NOMO-1 treated with DMSO at 0.1 percent for 48 hours (cell line): ENCODE measurements at regions not wholly inside any gene's neighbourhood (a gene's known extent, or its start where the extent isn't known, plus 50 kb on each side); places are given as distances from the start of the nearest gene placed in this dataset.

Source experiments
- DNase-seq: peaks from one replicate; lab custom pipeline; 2025; ENCODE audit not compliant: unreplicated experiment; lab: John Stamatoyannopoulos, UW

DNA sequence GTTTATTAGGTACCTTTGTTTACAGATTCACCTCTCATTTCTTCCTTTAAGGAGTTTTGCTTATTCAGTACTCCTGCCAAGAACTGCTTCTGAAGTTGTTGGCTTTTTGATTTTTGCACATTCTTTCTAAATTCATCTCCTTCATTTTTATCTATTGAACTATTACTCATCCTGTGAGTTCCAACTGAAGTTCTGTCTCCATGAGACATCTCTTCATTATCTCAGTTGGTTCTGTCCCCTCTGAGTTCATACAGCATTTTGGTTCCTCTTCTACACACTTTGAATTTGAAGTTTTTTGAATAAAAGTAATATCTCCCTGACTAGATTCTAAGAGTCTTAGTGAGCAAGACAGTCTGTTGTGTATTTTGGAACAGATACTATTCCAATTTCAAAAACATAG lies 299.7 kb downstream of the OTOL1 start:
- no peak for DNase-seq

DNA sequence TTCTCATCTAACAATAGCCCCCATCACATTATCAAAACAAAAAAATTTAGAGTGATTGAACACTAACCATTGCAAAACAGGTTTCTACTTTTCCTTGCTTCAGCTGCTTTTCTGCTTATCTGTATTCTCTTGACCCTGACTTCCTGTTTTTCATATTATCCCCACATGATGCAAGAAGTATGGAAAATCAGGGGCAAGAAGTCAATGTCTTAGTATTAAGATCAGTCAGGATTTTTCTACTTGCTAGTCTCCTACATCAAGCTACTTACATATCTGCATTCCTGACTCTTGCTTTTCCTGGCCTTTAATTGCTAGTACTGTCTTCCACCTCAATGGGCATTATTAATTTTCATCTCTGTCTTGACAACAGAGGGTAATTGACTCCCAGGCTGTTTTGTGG lies 300.2 kb downstream of the OTOL1 start:
- no peak for DNase-seq

DNA sequence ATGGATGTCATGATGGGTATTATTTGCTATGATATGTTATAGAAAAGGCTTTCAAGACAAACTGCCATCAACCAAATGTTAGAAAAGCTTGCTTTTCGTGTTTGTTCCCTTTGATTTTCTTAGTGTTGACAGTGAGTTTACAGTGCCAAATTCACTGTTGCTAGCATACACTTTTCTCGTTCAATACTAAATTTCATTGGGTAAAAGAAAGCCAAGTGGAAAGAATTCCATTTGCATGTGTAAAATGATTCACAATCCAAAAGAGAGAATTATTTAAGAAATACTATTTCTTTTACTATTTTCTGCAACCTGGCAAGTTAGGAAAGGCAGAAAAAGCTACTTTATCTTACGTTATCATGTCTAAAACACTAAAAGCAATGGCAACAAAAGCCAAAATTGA lies 301.4 kb downstream of the OTOL1 start:
- no peak for DNase-seq

DNA sequence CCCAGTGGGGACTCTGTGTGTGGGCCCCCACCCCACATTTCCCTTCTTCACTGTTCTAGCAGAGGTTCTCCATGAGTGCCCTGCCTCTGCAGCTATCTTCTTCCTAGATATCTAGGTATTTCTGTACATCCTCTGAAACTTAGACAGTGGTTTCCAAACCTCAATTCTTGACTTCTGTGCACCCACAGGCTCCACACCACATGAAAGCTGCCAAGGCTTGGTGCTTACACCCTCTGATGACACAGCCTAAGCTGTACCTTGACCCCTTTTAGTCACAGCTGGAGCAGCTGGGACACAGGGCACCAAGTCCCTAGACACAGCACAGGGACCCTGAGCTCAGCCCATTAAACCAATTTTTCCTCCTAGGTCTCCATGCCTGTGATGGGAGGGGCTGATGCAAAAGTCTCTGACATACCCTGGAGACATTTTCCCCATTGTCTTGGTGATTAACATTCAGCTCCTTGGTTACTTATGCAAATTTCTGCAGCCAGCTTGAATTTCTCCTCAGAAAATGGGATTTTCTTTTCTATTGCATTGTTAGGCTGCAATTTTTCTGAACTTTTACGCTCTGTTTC lies 304.5 kb downstream of the OTOL1 start:
- DNase-seq = no peak

DNA sequence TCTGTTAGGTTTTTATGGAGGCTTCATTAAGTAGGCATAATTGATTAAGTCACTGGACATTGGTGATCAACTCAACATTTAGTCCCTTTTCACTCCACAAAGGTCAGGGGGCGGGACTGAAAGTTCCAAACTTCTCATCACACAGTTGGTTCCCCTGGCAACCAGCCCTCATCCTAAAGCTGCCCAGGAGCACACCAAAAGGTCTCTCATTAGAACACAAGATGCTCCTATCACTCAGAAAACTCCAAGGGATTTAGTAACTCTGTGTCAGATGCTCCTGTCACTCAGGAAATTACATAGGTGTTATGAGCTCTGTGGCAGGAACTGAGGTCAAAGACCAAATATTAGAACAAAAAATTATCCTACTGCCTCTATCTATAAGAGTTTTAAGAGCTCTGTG lies 321.5 kb downstream of the OTOL1 start:
- no peak for DNase-seq

DNA sequence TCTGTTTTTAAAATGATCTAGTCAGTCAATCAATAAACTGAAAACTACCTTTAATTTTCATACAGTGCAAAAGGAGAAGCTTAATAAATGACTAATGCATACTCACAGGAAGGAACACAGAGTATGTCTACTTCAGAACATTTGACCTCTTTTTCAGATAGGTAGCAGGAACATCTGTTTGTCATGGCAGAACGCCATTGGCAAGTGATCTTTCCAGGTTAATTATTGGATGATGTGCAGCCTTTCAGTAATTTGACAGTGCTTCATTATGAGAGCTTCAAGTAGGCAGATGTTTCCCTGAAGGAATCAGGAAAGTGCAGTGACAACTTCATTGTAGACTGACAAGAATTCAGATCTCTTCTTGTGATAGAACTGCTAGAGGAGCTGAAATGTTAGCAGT lies 325.0 kb downstream of the OTOL1 start:
- no peak for DNase-seq

DNA sequence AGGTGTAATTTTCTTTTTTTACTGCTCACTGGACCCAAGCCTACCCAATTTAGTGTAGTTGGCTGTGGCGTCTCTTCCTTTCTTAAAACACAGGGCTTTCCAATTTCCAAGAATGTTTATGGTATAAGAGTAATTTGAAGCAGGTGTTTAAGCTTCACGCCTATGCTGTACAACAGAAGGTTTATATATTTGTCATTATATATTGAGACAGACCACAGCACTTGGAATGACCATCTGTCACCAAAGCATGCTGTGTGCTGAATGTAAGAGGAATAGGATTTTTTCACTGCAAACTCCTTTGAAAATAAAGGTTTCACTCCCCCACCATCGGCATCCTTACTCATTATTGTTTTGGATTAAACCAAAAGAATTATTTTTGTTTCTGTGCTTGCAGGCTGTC lies 325.7 kb downstream of the OTOL1 start:
- DNase-seq = no peak

DNA sequence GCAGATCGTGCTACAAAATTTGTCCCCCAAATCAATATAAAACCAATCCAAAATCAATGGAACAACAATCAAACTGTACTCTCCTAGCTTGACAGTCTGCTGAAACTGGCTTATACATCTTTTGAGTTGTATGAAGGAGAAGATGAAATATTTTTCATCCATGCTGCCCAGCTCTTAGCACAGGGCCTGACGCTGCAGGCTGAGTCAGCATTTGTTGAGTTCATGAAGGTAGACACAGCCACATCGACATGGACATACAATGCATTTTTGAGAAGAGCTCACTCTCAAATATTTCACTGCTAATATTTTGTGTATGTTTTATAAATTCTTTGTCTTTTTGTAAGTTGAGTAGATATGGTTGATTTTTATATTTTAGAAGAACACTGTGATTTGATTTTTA lies 327.3 kb downstream of the OTOL1 start:
- DNase-seq = no peak

DNA sequence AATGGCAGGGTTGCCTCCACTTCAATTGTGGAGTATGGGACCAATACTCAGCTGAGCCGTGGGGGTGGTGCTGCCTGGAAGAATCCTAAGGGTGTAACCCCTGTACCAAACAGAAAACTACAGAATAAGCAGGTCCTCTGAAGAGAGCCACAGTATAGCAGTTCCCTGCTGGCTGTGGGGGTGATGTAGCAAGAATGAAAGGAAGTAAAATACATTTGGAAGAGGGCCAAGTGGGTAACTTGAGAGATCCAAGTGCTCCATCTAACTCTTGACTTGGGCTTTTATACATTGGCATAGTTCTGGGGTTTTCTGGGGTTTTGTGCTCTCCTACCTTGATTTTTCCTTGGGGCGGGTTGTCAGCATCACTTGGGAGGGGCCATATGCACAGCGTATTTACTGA lies 341.4 kb downstream of the OTOL1 start:
- DNase-seq = no peak

DNA sequence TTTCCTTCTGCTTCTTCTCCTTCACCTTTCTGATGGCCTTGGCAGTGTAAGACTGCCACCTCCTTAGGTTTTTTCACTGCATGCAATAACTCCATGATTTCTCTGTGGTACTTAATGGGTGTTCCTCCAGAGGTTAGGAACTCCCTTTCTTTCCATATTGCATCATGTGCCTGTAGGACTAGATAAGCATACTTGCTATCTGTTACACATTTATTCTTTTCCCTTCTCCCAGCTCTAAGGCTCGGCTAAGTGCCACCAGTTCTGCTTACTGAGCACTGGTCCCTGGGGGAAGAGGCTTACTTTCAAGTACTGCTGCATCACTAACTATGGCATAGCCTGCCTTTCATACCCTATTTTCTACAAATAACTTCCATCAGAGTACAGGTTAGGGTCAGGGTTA lies 351.8 kb downstream of the OTOL1 start:
- DNase-seq = no peak

DNA sequence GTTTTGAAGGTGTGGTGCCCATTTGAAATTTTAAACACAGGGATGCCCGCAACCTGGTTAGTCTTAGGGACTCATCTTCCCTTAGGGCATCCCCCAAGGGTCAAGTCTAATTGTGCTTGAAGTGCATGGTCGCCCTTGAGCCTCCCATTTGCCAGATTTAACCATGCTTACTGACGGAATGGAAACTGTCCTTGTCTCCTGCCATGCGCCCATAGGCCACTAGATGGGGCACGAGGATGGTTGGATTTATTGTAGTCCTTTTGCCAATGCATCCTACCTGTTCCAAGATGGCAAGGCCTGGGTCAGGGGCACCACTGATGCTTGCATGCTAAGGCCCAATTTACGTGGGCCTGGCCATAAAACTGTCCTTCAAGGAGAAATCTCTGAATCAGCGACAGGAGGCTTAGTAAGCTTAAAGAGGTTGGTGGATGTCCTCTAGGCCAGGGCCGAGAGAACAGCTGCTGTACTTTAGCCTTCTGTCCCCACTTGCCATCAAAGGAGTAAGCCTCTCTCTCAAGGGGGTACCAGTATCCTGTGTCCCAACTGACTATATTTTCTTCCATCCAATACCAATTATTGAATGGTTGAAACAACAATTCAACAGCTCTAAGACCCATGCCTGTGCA lies 355.4 kb downstream of the OTOL1 start:
- peak; percentile 17 for DNase-seq

DNA sequence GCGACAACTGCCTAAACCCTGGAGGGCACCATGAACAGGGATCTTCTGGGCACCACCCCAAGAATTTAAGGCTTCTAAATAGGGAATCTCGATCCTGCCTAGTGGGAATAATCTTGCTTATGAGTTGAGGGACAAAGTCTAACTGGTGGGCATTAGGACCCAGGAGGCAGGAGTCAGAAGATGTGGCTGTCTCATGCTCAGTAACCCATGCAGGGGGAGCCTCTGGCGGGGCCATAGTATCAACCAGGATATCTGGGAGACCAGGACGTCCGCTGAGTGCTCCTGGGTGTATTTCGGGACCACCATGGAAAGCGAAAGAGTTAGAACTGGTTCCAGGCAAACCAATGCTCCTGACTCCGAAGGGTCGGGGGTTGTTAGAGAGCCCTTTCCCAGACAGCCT lies 356.1 kb downstream of the OTOL1 start:
- DNase-seq = no peak

DNA sequence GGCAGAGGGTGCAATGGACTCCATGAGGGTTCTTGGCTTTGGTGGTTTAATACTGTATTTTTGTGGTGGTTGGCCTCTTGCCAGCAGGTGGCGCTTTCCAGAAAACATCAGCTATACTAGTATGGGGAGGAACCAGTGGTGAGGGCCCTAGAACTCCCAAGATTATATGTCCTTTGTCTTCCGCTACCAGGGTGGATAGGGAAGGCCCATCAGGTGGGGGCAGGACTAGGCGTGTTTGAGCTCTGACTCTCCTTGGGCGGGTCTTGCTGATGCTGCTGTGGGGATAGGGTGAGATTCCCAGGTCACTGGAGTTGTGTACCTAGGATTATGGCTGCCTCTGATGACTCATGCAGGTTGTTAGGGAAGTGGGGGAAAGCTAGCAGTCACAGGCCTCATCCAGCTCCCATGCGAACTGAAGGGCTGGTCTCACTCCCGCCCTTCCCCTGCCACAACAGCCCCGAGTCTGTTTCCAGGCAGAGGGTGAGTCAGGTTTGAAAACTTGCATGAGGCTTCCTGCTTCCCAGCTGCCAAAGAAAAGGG lies 357.7 kb downstream of the OTOL1 start:
- DNase-seq = peak; percentile 18

DNA sequence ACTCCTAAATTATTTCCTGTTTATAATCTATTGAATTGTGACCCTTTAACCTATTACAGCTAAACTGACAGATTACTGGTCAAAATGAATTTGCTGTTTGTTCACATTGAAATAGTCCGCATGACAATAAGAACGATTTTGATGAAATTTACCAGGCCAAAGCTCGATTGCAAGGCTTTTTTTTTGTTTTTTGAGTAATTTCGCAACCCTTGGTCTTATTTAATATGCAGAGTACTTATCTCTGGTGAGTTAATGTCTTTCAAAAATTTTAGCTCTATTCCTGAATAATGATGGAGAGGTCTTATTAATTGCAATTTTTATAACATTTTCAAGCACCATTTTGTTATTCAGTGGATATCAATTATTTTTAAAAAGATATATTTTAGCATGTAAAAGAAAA lies 362.4 kb downstream of the OTOL1 start:
- no peak for DNase-seq

DNA sequence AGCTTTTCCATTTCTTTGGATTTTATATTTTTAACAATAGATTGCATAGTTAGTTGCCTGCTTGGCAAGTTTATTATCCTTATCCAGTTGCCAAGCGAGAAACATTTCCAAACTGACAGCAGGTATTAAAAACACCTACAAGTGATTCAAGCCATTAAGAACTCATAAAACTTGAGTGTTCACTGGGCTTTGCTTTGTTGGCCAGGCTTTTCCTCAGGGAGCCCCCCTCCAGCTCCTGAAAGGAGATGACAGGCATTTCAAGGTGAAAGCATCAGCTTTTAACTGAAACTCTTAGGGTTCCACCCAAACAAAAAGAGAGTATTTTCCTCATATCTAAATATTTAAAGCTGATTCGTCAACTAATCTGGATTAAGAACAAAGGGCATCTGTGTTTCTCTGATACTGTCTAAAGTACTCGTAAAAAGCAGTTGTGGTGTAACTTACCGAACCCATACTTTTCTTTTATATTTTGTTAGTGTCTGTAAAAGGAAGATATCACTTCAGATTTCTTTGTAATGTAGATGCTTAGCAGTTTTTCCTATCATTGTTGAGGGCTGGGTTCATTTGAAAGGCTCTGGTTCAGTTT lies 363.4 kb downstream of the OTOL1 start:
- no peak for DNase-seq

DNA sequence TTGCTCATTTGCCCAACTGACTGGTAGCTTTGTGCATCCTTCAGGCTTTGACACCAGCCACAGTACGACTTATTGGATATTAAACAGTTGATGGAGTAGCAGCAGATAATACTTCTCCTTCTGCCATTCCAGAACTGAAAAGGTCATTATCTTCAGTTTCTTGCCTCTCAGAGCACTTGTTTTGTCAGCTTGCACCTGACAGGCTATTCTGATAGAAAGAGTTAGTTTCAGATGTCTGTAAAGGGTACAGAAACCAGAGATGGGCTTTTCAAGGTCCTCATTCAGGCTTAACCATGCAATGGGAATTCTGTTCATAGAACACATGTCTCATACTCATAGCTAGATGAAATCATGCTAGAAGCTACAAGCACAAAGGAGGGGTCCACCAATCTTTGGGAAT lies 367.2 kb downstream of the OTOL1 start:
- DNase-seq = no peak

DNA sequence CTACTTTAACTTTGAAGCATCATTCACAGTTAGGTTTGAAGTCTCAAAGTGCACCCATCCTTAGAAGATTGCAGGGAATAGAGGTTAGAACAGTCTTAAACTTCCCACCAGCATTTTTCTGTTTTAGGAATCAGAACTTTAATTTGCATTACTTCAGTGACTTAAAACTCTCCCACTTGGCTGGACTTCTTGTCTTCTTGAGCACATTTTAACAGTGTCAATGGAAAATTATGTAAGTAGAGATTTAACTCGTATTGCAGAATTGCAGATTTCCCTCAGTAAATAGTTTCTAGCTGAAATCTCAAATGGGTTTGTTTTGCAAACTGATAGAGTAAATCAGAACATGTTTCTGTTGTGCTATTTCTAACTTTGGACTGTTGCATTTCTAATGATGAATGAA lies 369.6 kb downstream of the OTOL1 start:
- DNase-seq = no peak

DNA sequence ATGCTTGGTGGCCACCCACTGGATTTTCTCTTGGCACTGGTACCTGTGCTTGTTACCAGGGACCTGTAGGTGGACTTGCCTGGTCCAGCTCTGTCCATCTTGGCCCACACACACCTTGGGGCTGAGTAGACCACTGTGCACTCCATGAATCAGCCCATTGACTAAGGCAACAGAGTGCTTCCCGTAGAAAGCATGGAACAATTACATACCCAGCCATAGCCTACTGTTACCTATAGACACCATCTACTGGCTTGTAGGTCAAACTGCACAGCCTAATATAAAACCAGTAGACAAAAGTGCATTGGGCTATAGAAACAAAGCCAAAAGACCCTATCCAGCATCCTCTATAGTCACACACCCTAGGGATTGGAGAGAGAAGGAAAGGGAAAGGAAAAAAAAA lies 378.9 kb downstream of the OTOL1 start:
- DNase-seq = no peak

DNA sequence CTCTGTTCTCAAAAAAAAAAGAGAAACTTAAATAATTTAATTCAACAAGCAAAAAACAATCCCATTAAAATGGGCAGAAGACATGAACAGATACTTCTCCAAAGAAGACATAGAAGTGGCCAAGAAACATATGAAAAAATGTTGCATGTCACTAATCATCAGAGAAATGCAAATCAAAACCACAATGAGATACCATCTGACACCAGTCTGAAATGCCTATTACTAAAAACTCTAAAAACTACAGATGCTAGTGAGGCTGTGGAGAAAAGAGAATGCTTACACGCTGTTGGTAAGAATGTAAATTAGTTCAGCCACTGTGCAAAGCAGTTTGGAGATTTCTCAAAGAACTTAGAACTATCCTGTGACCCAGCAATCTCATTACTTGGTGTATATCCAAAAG lies 382.9 kb downstream of the OTOL1 start:
- DNase-seq = no peak

DNA sequence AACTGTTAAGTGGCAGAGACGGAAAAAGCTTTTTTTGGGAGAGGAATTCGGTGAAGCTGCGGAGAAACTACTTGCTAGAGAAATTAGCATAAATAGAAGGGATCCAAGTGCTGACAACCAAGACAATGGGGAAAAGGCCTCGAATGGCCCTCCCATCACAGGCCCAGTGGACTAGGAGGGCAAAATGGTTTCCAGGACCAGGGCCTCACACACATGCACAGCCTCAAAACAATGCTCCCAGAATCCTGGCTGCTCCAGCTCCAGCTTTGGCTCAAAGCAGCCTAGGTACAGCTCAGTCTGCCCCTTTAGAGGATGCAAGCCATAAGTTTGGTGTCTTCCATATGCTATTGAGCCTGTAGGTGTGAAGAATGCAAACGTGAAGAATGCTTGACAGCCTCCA lies 388.2 kb downstream of the OTOL1 start:
- no peak for DNase-seq

DNA sequence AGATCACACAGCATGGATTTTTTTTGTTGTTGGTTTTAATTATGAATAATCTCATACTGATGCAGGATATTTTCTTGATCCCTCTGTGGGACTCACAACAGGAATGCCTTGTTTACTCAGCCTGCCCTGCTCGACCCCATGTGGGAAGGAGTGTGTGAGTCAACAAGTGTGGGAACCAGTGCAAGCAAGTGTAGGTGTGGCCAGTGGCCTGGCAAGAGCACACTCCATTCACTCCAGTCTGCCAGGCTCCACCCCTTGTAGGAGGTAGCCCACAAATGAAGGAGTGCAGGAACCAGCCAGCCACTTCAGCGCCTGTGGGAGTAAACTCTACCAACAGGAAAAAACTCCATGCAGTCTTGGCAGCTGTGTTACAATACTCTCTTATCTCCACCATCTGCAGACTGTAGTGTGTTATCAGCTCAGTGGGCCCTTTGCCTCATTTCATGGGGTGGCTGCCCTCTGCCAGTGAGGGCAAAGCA lies 393.6 kb downstream of the OTOL1 start:
- DNase-seq = no peak

DNA sequence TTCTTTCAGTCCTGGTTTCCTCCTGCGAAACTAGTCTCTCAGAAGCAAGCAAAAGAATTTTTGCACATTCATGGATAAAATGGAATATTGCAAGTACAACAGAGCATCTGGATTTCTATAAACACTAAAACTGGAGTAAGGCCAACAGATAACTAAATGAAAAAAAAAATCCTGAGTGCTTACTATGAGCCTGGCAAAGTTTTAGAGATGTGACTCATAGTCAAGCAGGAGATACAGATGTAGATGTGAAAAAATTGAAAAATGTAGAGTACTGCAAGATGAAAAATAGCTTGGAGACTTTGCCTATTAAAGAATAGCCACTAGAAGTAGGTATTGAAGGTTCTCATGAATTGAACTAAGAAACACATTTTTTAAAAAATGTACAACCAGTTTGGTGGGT lies 397.4 kb downstream of the OTOL1 start:
- DNase-seq = no peak

DNA sequence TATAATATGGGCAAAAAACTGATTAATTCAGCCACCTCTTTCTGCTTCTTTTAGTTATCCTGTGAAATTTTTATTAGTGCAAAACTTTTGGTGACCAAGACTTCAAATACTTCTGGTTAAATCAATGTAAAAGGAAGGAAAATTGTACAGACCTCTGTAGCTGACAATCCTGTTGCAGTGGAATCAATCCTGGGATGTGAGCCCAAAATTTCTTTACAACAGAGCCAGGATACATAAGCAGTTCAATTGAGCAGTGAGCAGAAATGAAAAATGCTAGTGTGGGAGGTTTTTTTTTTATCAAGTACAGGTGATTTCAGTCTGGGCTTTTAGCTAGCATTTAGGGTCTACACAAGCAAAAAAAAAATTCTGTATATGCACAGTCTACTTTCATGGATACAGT lies 398.0 kb downstream of the OTOL1 start:
- DNase-seq = no peak
